ENCODE measurements at regions not wholly inside any gene's neighbourhood (a gene's known extent, or its start where the extent isn't known, plus 50 kb on each side); places are given as distances from the start of the nearest gene placed in this dataset.
"Not testable (repeated sequence)": the region's sequence is repeated elsewhere in the genome, so short reads cannot be mapped to it uniquely, and the experiment has no call there.

DNA sequence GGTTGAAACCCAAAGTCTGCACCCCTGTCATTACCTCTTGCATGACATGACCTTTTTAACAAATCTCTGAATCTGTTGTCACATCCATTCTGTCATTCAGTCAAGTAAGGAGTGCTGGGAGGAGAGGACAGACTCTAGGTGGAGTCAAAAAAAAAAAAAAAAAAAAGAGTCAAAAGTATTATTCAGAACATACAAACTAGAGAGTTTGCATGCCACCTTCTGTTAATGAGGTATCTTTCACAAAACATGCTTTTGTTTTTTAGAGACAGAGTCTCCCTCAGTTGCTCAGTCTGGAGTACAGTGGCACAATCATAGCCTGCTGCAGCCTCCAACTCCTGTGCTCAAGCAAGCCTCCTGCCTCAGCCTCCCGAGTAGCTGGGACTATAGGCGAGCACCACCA, 81.6 kb upstream of the ARMC3 start:
- Histone ChIP-seq H3K9ac (ENCODE audit: low read depth in 1 of 2, low read length in 2 of 2) (no peak overlapping the region), H3K4me1 (ENCODE audit: control insufficient read depth in 2 of 2, insufficient read depth in 2 of 2, low read length in 2 of 2) (peaks cover 0 to 2% of the 10 kb centered on the region in 2 donors), H3K27me3 (ENCODE audit: control insufficient read depth in 2 of 2, insufficient read depth in 2 of 2, low read length in 2 of 2) (no peaks in the 10 kb centered on the region), H3K36me3 (ENCODE audit: control insufficient read depth in 2 of 2, insufficient read depth in 2 of 2, low read length in 2 of 2) (no peaks in the 10 kb centered on the region), H3K9me3 (ENCODE audit: control insufficient read depth in 2 of 2, low read length in 2 of 2) (no peaks in the 10 kb centered on the region), H3K4me3 (ENCODE audit: low read length in 2 of 2) (no peak overlapping the region), H3K27ac (ENCODE audit: low read depth in 2 of 2, low read length in 2 of 2) (no peak overlapping the region)

DNA sequence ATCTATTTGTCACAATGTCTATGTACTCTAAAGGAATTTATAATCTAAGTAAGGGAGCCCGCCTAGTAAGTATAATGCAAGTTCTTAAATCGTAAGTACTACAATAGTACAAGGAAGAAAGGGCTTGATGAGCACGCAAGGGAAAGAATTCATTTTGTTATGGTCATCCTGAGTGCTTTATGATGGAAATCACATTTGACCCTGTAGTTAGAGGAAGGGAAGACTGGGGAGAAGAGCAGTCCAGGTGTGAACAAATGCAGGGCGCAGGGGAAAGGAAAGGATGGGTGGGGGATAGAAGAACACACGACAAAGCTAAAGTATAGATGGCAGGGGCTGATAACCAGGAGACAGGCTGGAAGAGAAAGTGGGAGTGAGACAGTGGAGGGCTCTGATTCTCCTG, 88.2 kb upstream of the ARMC3 start:
- Histone ChIP-seq H3K36me3 (ENCODE audit: control insufficient read depth in 2 of 2, insufficient read depth in 2 of 2, low read length in 2 of 2) (no peaks in the 10 kb centered on the region), H3K27ac (ENCODE audit: low read depth in 2 of 2, low read length in 2 of 2) (no peak overlapping the region), H3K9me3 (ENCODE audit: control insufficient read depth in 2 of 2, low read length in 2 of 2) (no peaks in the 10 kb centered on the region), H3K9ac (ENCODE audit: low read depth in 1 of 2, low read length in 2 of 2) (no peak overlapping the region), H3K4me1 (ENCODE audit: control insufficient read depth in 2 of 2, insufficient read depth in 2 of 2, low read length in 2 of 2) (no peaks in the 10 kb centered on the region), H3K4me3 (ENCODE audit: low read length in 2 of 2) (no peak overlapping the region), H3K27me3 (ENCODE audit: control insufficient read depth in 2 of 2, insufficient read depth in 2 of 2, low read length in 2 of 2) (no peaks in the 10 kb centered on the region)

DNA sequence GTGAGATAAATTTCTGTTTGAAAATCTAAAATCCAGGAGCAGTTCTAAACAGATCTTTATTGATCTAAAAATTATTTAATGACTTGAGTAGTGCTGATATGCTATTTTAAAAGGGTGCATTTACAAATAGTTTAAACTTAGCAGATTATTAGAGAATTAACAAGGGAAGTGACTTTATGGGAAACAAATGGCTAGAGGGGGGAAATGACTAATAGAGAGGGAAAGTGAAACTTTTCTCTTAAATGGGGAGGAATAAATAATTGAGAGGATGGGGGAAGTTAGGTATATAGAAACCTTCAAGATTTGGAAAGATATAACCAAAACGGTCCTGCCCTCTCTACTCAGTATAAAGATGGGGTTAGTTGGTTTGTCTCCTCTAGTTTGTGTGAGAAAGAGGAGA, 90.1 kb upstream of the ARMC3 start:
- no peaks in the 10 kb centered on the region for H3K9me3 ChIP-seq (ENCODE audit: control insufficient read depth in 2 of 2, low read length in 2 of 2)
- no peak overlapping the region for H3K4me3 ChIP-seq (ENCODE audit: low read length in 2 of 2)
- no peaks in the 10 kb centered on the region for H3K27me3 ChIP-seq (ENCODE audit: control insufficient read depth in 2 of 2, insufficient read depth in 2 of 2, low read length in 2 of 2)
- H3K27ac ChIP-seq (ENCODE audit: low read depth in 2 of 2, low read length in 2 of 2), result no peak overlapping the region
- no peak overlapping the region for H3K9ac ChIP-seq (ENCODE audit: low read depth in 1 of 2, low read length in 2 of 2)
- no peaks in the 10 kb centered on the region for H3K4me1 ChIP-seq (ENCODE audit: control insufficient read depth in 2 of 2, insufficient read depth in 2 of 2, low read length in 2 of 2)
- H3K36me3 ChIP-seq (ENCODE audit: control insufficient read depth in 2 of 2, insufficient read depth in 2 of 2, low read length in 2 of 2), result no peaks in the 10 kb centered on the region

DNA sequence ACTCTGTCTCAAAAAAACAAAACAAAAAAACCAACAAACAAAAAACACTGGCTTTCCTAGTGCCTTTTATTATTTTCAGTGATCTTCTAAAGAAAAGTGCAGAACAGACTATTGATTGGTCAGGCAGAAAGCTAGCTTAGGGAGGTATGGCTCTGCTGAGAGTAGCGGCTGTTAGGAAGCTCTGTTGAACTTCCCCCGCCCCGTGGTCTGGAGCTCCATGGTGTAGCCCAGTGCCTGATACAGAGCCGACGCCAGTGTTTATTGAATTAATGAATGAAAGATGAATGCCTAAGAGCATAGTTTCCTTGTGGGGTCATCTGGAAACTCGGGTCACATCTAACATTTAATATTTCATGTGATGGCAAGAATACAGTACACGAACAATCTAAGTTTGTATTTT, 90.5 kb upstream of the ARMC3 start:
- H3K27me3 ChIP-seq (ENCODE audit: control insufficient read depth in 2 of 2, insufficient read depth in 2 of 2, low read length in 2 of 2), result no peaks in the 10 kb centered on the region
- H3K36me3 ChIP-seq (ENCODE audit: control insufficient read depth in 2 of 2, insufficient read depth in 2 of 2, low read length in 2 of 2), result no peaks in the 10 kb centered on the region
- H3K27ac ChIP-seq (ENCODE audit: low read depth in 2 of 2, low read length in 2 of 2), result no peak overlapping the region
- no peaks in the 10 kb centered on the region for H3K4me1 ChIP-seq (ENCODE audit: control insufficient read depth in 2 of 2, insufficient read depth in 2 of 2, low read length in 2 of 2)
- H3K9me3 ChIP-seq (ENCODE audit: control insufficient read depth in 2 of 2, low read length in 2 of 2), result no peaks in the 10 kb centered on the region
- H3K4me3 ChIP-seq (ENCODE audit: low read length in 2 of 2), result no peak overlapping the region
- no peak overlapping the region for H3K9ac ChIP-seq (ENCODE audit: low read depth in 1 of 2, low read length in 2 of 2)

DNA sequence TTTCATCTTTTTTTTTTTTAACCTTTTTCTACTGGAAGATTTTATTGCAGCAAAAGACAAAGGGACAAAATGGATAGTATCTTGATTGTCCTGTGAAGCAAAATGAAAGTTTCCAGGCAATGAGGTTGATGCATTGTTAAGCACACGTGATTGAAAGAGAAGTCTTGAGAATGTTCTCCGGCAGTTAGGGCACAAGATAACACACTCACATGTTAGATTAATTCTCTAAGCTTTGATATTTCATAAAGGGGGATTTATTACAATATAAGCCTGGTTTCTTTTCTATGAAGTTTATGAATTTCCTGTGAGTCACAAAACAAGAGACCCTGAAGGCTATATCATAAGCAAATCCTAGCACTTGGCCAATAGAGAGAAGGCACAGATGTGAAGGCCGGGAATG, 93.4 kb upstream of the ARMC3 start:
- Histone ChIP-seq H3K9ac (ENCODE audit: low read depth in 1 of 2, low read length in 2 of 2) (no peak overlapping the region), H3K4me3 (ENCODE audit: low read length in 2 of 2) (no peak overlapping the region), H3K9me3 (ENCODE audit: control insufficient read depth in 2 of 2, low read length in 2 of 2) (no peaks in the 10 kb centered on the region), H3K4me1 (ENCODE audit: control insufficient read depth in 2 of 2, insufficient read depth in 2 of 2, low read length in 2 of 2) (no peaks in the 10 kb centered on the region), H3K27ac (ENCODE audit: low read depth in 2 of 2, low read length in 2 of 2) (no peak overlapping the region), H3K27me3 (ENCODE audit: control insufficient read depth in 2 of 2, insufficient read depth in 2 of 2, low read length in 2 of 2) (no peaks in the 10 kb centered on the region), H3K36me3 (ENCODE audit: control insufficient read depth in 2 of 2, insufficient read depth in 2 of 2, low read length in 2 of 2) (no peaks in the 10 kb centered on the region)

DNA sequence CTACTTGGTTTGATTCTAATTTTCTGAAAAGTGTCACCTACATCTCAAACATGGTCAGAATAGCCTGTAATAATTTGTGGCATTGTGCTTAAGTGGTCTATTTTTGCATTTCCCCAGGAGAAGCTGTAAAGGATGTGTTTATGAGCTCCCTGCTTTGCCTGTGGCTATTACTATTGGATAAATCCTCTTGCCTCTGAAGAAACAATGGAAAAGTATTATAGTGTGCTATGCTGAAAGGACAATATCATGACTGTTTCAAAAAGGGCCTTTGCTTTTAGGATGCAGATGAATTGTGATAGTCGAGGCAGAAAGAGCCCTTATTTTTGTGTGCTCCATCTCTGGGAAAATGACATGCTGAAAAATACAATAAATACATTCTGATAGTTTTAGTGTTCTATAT, 94.1 kb upstream of the ARMC3 start:
- Histone ChIP-seq H3K36me3 (ENCODE audit: control insufficient read depth in 2 of 2, insufficient read depth in 2 of 2, low read length in 2 of 2) (no peaks in the 10 kb centered on the region), H3K4me3 (ENCODE audit: low read length in 2 of 2) (no peak overlapping the region), H3K27me3 (ENCODE audit: control insufficient read depth in 2 of 2, insufficient read depth in 2 of 2, low read length in 2 of 2) (no peaks in the 10 kb centered on the region), H3K27ac (ENCODE audit: low read depth in 2 of 2, low read length in 2 of 2) (no peak overlapping the region), H3K4me1 (ENCODE audit: control insufficient read depth in 2 of 2, insufficient read depth in 2 of 2, low read length in 2 of 2) (no peaks in the 10 kb centered on the region), H3K9me3 (ENCODE audit: control insufficient read depth in 2 of 2, low read length in 2 of 2) (no peaks in the 10 kb centered on the region), H3K9ac (ENCODE audit: low read depth in 1 of 2, low read length in 2 of 2) (no peak overlapping the region)

DNA sequence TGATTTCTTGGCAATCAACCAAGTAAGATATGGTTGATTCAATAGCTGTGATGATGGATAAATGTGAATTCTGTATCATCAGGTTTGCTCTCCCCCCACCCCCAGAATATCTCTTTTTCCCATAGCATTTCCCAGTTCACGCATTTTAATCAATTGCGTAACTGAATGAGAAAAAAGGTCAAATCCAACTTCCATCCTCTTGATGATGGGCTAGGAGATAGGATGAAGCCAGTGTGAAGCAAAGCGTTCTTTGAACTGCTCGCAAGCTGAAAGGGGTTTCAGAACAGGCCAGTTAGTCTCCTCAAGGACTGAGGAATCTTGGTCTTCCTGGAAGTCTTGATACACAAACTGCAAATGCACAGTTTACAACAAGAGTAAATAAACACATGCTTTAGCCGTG, 94.5 kb upstream of the ARMC3 start:
- no peaks in the 10 kb centered on the region for H3K36me3 ChIP-seq (ENCODE audit: control insufficient read depth in 2 of 2, insufficient read depth in 2 of 2, low read length in 2 of 2)
- H3K4me3 ChIP-seq (ENCODE audit: low read length in 2 of 2), result no peak overlapping the region
- H3K27me3 ChIP-seq (ENCODE audit: control insufficient read depth in 2 of 2, insufficient read depth in 2 of 2, low read length in 2 of 2), result no peaks in the 10 kb centered on the region
- H3K27ac ChIP-seq (ENCODE audit: low read depth in 2 of 2, low read length in 2 of 2), result no peak overlapping the region
- no peaks in the 10 kb centered on the region for H3K9me3 ChIP-seq (ENCODE audit: control insufficient read depth in 2 of 2, low read length in 2 of 2)
- no peak overlapping the region for H3K9ac ChIP-seq (ENCODE audit: low read depth in 1 of 2, low read length in 2 of 2)
- no peaks in the 10 kb centered on the region for H3K4me1 ChIP-seq (ENCODE audit: control insufficient read depth in 2 of 2, insufficient read depth in 2 of 2, low read length in 2 of 2)

DNA sequence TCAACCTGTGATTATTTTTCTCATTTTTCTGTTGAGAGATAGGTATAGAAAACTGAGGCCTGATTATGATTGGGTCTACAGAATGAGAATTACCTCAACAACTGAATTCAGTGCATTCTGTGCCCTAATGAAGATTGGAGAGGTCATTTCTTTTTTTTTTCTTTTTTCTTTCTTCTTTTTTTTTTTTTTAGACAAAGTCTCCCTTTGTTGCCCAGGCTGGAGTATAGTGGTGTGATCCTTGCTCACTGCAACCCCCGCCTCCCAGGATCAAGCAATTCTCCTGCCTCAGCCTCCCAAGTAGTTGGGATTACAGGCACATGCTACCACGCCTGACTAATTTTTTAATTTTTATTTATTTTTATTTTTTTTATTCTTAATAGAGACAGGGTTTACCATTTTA, 95.0 kb upstream of the ARMC3 start:
- no peak overlapping the region for H3K27ac ChIP-seq (ENCODE audit: low read depth in 2 of 2, low read length in 2 of 2)
- H3K9ac ChIP-seq (ENCODE audit: low read depth in 1 of 2, low read length in 2 of 2), result no peak overlapping the region

DNA sequence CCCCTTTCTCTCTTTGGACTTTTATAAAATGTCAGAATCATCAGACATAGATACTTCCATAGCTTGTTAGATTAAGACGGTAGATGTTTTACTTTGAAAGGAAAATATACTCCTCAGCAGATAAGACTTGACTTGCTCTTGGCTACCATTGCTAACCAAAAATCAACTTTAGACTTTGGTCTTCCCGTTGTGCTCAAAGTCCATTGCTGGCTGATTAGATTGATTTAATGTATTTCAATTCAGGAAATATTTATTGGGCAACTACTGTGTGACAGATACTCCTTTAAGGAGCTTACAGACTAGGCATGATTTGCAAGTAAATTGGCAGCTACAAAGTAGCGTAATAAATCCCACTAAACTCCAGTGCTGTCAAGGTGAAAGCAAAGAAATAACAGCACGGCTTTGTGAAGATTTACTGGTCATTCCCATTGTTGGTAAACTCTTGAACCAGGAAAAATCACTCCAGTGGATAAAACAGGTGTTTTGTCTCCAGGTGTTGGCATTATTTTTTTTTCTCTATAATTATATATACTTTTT, 95.7 kb upstream of the ARMC3 start:
- Histone ChIP-seq H3K36me3 (ENCODE audit: control insufficient read depth in 2 of 2, insufficient read depth in 2 of 2, low read length in 2 of 2) (no peaks in the 10 kb centered on the region), H3K27ac (ENCODE audit: low read depth in 2 of 2, low read length in 2 of 2) (no peak overlapping the region), H3K27me3 (ENCODE audit: control insufficient read depth in 2 of 2, insufficient read depth in 2 of 2, low read length in 2 of 2) (no peaks in the 10 kb centered on the region), H3K9me3 (ENCODE audit: control insufficient read depth in 2 of 2, low read length in 2 of 2) (no peaks in the 10 kb centered on the region), H3K4me1 (ENCODE audit: control insufficient read depth in 2 of 2, insufficient read depth in 2 of 2, low read length in 2 of 2) (no peaks in the 10 kb centered on the region), H3K9ac (ENCODE audit: low read depth in 1 of 2, low read length in 2 of 2) (no peak overlapping the region), H3K4me3 (ENCODE audit: low read length in 2 of 2) (no peak overlapping the region)

More for the DNA sequence above, 95.0 kb upstream of the ARMC3 start:
- no peaks in the 10 kb centered on the region for H3K27me3 ChIP-seq (ENCODE audit: control insufficient read depth in 2 of 2, insufficient read depth in 2 of 2, low read length in 2 of 2)
- no peaks in the 10 kb centered on the region for H3K4me1 ChIP-seq (ENCODE audit: control insufficient read depth in 2 of 2, insufficient read depth in 2 of 2, low read length in 2 of 2)
- no peaks in the 10 kb centered on the region for H3K36me3 ChIP-seq (ENCODE audit: control insufficient read depth in 2 of 2, insufficient read depth in 2 of 2, low read length in 2 of 2)
- H3K4me3 ChIP-seq (ENCODE audit: low read length in 2 of 2), result no peak overlapping the region
- no peaks in the 10 kb centered on the region for H3K9me3 ChIP-seq (ENCODE audit: control insufficient read depth in 2 of 2, low read length in 2 of 2)

DNA sequence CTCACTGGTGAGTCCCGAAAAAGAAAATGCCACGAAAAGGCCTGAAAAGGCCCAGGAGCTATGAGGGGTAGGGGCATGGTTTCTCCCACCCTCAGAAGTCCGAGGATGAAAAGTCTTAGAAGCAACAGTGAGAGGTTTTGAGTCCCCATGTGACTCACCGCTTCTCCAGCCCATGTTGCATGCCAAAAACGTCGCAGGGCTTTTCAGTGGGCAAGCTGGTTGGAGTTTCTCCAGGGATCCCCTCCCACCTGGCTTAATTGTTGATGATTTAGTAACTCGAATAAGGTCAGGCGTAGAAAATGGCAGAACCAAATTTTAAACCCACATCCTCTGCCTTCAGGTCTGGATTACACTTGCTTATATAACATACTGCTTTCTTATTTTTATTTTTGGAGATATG, 96.3 kb upstream of the ARMC3 start:
- H3K9me3 ChIP-seq (ENCODE audit: control insufficient read depth in 2 of 2, low read length in 2 of 2), result no peaks in the 10 kb centered on the region
- H3K27ac ChIP-seq (ENCODE audit: low read depth in 2 of 2, low read length in 2 of 2), result no peak overlapping the region
- no peaks in the 10 kb centered on the region for H3K36me3 ChIP-seq (ENCODE audit: control insufficient read depth in 2 of 2, insufficient read depth in 2 of 2, low read length in 2 of 2)
- no peaks in the 10 kb centered on the region for H3K27me3 ChIP-seq (ENCODE audit: control insufficient read depth in 2 of 2, insufficient read depth in 2 of 2, low read length in 2 of 2)
- H3K4me1 ChIP-seq (ENCODE audit: control insufficient read depth in 2 of 2, insufficient read depth in 2 of 2, low read length in 2 of 2), result no peaks in the 10 kb centered on the region
- no peak overlapping the region for H3K9ac ChIP-seq (ENCODE audit: low read depth in 1 of 2, low read length in 2 of 2)
- H3K4me3 ChIP-seq (ENCODE audit: low read length in 2 of 2), result no peak overlapping the region

DNA sequence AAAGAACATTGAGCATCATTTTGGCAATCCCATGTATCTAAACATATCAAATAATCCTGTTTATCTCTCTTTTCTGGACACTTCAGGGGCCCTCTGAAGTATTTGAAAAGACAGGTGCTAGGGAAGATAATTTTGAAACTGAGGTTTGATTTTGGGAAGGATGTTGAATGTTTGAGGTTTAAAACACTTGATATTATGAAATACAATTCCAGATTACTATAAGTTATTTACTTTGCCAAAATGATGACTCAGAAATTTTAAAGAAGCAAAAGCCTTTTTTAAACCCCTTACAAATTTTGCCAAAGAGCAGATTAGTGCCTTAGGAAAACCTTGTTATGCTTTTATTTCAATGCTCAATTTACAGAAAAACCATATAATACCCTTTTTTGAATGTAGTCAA, 99.1 kb upstream of the ARMC3 start:
- H3K9ac ChIP-seq (ENCODE audit: low read depth in 1 of 2, low read length in 2 of 2); H3K36me3 ChIP-seq (ENCODE audit: control insufficient read depth in 2 of 2, insufficient read depth in 2 of 2, low read length in 2 of 2); H3K9me3 ChIP-seq (ENCODE audit: control insufficient read depth in 2 of 2, low read length in 2 of 2); H3K4me1 ChIP-seq (ENCODE audit: control insufficient read depth in 2 of 2, insufficient read depth in 2 of 2, low read length in 2 of 2); H3K4me3 ChIP-seq (ENCODE audit: low read length in 2 of 2); H3K27me3 ChIP-seq (ENCODE audit: control insufficient read depth in 2 of 2, insufficient read depth in 2 of 2, low read length in 2 of 2); H3K27ac ChIP-seq (ENCODE audit: low read depth in 2 of 2, low read length in 2 of 2): not testable (repeated sequence)

Measured in mucosa of rectum (tissue), 2 donors.